GM08714 (cell line): ENCODE measurements at regions not wholly inside any gene's neighbourhood (a gene's known extent, or its start where the extent isn't known, plus 50 kb on each side); places are given as distances from the start of the nearest gene placed in this dataset.

Source experiments
- H3K4me3 ChIP-seq: fragments of 200-500 bp; sonication (Bioruptor generic); 2 replicates; pipeline ENCODE4 v1.5.1; 2014; ENCODE audit warnings: mild to moderate bottlenecking, low read length, inconsistent platforms
- ZNF274 ChIP-seq: IDR thresholded peaks from 2 replicates; pipeline ENCODE4 v1.6.1; 2012; ENCODE audit warnings: mild to moderate bottlenecking, low read depth, low read length

DNA sequence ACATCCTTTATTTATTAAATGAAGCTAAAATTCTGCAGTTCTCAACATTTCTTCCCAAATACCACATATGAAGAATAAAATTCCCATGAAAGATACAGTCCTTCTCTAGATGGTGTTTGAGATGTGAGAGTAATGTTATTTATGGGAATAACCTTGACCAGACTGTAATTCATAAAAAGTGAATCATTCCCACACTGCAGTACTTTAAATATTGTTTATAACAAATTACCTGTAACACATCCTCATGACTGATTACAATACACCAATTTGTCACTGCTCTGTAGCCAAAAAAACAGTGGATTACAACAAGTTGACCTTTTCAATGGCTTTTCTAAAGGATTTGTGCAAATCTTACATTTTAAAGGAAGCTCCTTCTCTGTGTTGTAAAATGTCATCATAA lies 651.3 kb downstream of the NSUN3 start:
- no peak overlapping the region for H3K4me3 ChIP-seq
- TF ChIP-seq ZNF274, result no peak

DNA sequence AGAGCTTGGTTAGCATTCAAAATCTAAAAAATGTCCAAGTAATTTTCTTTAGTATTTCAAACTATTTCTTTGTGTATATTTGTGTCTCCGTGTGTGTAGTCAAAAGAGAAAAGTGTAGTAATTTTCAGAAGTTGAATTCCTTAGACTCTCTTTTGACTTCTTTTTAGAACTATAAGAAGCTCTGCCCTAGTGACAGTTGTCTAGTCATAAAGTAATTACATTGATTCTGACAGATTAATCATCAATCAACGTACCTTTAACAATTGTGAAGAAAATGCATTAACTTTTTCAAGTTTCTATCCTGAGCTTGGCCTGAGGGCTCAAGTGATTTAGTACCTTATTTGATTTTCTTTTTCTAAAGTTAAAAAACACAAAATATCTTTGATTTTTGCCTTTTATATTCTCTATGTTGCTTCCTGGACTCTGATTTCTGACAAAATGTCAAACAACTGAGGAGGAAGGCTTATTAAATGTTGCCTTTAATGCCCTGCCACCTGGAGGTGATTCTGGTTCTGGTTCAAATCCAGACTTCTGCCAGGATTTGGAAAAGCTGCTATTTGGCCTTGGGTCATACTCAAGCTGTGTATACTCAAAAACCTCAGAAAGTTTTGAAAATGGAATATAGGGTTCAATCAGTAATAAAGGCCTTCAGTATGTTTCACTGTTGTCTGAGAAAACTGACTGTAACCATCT lies 653.6 kb downstream of the NSUN3 start:
- H3K4me3 ChIP-seq, result no peak overlapping the region
- TF ChIP-seq ZNF274, result no peak

DNA sequence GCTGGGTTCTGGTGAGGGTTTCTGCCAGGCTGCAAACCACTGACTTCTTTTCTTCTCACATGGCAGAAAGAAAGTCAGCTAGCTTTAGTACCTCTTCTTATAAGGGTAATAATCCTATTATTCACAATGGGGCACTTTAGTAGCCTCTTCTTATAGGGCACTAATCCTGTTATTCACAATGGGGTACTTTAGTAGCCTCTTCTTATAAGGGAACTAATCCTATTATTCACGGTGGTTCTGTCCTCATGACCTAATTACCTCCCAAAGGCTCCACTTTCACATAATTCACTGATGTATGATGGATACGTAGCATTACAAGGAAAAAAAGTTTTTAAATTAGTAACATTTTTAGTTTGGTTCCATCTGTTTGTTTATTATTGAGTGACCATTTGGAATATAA lies 671.3 kb downstream of the NSUN3 start:
- H3K4me3 ChIP-seq, result no peak overlapping the region
- TF ChIP-seq ZNF274, result no peak

DNA sequence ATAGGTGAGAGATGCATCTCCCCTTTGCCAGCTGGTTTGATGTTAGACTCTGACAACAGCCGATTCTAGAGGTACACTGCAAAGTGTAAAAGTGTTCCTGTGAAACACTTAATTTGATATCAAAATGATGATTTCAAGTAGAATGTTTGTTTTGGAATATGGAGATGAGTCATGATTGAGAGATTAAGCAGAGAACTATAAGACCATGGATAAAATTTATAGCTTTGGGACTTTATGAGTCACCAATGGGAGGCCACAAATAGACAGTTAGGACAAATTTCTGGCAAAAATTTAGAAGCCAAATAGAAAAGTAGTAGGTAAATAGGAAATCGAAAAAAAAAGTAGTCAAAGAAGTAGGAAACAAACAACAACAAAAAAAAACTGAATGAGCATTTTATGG lies 672.5 kb downstream of the NSUN3 start:
- no peak for TF ChIP-seq ZNF274
- H3K4me3 ChIP-seq, result no peak overlapping the region

DNA sequence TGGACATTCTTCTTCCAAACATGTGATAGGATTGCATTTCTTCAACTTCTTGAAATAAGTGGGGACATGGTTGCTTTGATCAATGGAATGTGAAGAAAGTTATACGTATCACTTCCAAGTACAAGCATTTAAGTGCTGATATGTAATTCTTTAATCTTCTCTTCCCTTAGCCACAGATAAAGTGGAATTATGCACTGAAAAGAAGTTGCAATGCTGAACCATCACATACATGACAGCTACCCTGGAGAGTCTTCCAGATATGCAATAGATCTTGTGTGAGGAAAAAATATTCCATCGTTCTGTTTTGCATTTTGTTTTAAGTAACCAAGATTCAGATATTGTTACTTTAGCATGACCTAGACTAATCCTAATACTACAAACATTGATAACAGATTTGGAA lies 674.3 kb downstream of the NSUN3 start:
- no peak for TF ChIP-seq ZNF274

GRCh38 chr3:94739420-94739819 lies 676.6 kb downstream of the NSUN3 start:
- no peak overlapping the region for H3K4me3 ChIP-seq
- TF ChIP-seq ZNF274, result no peak

More for the DNA sequence above, 674.3 kb downstream of the NSUN3 start:
- no peak overlapping the region for H3K4me3 ChIP-seq

DNA sequence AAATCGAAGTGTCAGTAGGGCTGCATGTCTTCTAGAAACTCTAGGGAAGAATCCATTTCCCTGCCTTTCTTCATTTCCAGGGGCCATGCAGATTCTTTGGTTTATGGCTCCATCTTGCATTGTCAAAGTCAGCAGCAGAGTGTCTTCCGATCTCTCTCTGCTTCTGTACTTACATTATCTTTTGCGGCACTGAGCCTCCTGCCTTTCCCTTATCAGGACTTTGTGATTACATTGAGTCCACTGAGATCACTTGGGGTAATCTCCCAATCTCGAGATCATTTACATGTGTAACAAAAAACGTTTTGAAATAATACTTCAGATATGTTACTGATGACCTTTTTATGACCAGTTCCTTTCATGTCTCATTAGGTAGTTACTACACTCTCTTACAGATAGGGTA lies 695.9 kb downstream of the NSUN3 start:
- H3K4me3 ChIP-seq, result no peak overlapping the region
- no peak for TF ChIP-seq ZNF274

- TF ChIP-seq ZNF274, result no peak
- no peak overlapping the region for H3K4me3 ChIP-seq
These were observed 709.5 kb downstream of the NSUN3 start for GRCh38 chr3:94772402-94772801.

DNA sequence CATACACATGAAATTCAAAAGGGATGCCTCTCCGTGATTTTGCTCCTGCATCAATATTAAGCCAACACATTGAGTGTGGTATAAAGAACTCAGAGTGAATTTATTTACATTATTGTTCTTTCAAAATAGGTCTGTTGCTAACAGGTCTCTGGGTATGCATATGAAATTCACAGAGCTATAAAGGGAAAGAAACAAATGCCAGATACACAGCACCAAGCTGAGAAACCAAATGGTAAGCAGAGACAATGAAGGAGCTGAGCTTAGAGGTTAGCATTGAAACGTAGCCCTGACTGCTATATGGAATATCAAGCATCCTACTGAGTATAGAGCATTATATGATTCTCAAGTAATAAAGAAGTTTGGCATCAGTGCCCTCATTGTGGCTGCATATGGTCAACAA lies 712.9 kb downstream of the NSUN3 start:
- no peak for TF ChIP-seq ZNF274
- H3K4me3 ChIP-seq, result no peak overlapping the region

GRCh38 chr3:94776401-94776915 lies 713.6 kb downstream of the NSUN3 start:
- no peak for TF ChIP-seq ZNF274
- H3K4me3 ChIP-seq, result no peak overlapping the region

GRCh38 chr3:94778289-94778688 lies 715.4 kb downstream of the NSUN3 start:
- no peak for TF ChIP-seq ZNF274
- no peak overlapping the region for H3K4me3 ChIP-seq

- no peak for TF ChIP-seq ZNF274
- no peak overlapping the region for H3K4me3 ChIP-seq
These were observed 716.1 kb downstream of the NSUN3 start for GRCh38 chr3:94778814-94779494.

- H3K4me3 ChIP-seq, result no peak overlapping the region
- TF ChIP-seq ZNF274, result no peak
These were observed 716.8 kb downstream of the NSUN3 start for GRCh38 chr3:94779699-94780098.

DNA sequence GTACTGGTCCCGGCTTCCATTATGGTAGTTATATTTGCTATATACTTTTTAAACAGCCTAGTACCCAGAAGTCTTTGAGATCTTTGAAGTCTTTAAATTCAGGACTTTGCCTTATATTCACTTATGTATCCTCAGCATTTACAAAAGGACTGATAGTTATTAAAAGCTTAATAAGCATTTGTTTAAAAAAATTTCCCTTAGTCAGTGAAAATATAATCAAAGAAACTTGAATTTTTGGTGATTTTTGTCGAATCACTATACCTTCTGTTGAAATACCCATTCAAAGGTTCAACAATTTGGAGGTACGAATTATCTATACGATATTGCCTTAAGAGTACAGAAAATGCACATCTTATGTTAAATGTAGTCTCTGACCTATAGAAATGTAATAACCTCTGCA lies 721.4 kb downstream of the NSUN3 start:
- no peak overlapping the region for H3K4me3 ChIP-seq
- TF ChIP-seq ZNF274, result no peak

DNA sequence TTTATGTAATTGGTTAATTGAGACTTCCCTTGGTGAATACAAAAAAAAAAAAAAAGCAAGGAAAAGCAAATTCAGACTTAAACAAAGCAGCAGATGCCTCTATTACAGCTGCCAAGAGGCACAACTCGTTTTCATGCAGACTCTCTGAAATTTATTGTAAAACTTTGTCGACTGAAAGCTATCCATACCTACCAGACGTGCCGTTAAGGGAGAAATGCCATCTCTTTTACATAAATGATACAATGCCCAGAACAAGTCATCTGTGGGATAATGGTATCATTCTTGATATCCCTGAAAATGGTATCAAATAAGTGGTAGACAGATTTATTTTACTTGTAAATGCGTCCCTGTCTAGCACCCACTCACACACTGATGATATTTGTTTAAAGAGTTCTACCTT lies 724.2 kb downstream of the NSUN3 start:
- H3K4me3 ChIP-seq, result no peak overlapping the region
- no peak for TF ChIP-seq ZNF274
